Neural cell (in vitro differentiated cells): ENCODE measurements at regions not wholly inside any gene's neighbourhood (a gene's known extent, or its start where the extent isn't known, plus 50 kb on each side); places are given as distances from the start of the nearest gene placed in this dataset.

Experiments used
- H2AFZ ChIP-seq: fragments of 200-600, 300-800 bp; sonication (generic), shearing (Covaris generic); 2 replicates; pipeline ENCODE4 v1.6.0; 2014; ENCODE audit warnings: low read depth, mild to moderate bottlenecking, antibody characterized with exemption, low read length, moderate library complexity
- H3F3A ChIP-seq: fragments of 200-600 bp; shearing (Covaris generic); 2 replicates; pipeline ENCODE4 v1.6.1; 2016; ENCODE audit warnings: mild to moderate bottlenecking, moderate library complexity, mixed read lengths, antibody characterized with exemption, low read length; ENCODE audit not compliant: insufficient read depth, poor library complexity, severe bottlenecking
- H3K27ac ChIP-seq: fragments of 200-600, 300-800 bp; sonication (generic), shearing (Covaris generic); 2 replicates; pipeline ENCODE4 v1.5.1; 2014; ENCODE audit warnings: mild to moderate bottlenecking, low read length, moderate library complexity
- H3K27me3 ChIP-seq: fragments of 300-800, 200-600 bp; sonication (generic), shearing (Covaris generic); 2 replicates; pipeline ENCODE4 v1.6.0; 2014; ENCODE audit warnings: mild to moderate bottlenecking, low read depth, low read length, moderate library complexity; ENCODE audit not compliant: insufficient read depth
- H3K36me3 ChIP-seq: fragments of 300-800, 200-600 bp; sonication (generic), shearing (Covaris generic); 2 replicates; pipeline ENCODE4 v1.5.1; 2014; ENCODE audit warnings: mild to moderate bottlenecking, antibody characterized with exemption, low read length, moderate library complexity; ENCODE audit not compliant: insufficient read depth
- H3K4me2 ChIP-seq: fragments of 300-800, 200-600 bp; sonication (generic), shearing (Covaris generic); 2 replicates; pipeline ENCODE4 v1.6.0; 2014; ENCODE audit warnings: mild to moderate bottlenecking, low read length
- H3K4me3 ChIP-seq: fragments of 300-800, 200-600 bp; sonication (generic), shearing (Covaris generic); 2 replicates; pipeline ENCODE4 v1.5.1; 2014; ENCODE audit warnings: mild to moderate bottlenecking, low read length, moderate library complexity
- H3K79me2 ChIP-seq: fragments of 200-600 bp; shearing (Covaris generic); replicated peaks from 2 replicates; pipeline ENCODE4 v1.6.0; 2014; ENCODE audit warnings: mild to moderate bottlenecking, low read length, moderate library complexity; ENCODE audit not compliant: insufficient read depth
- H3K9ac ChIP-seq: fragments of 300-800, 200-600 bp; sonication (generic), shearing (Covaris generic); 2 replicates; pipeline ENCODE4 v1.6.1; 2016; ENCODE audit warnings: mild to moderate bottlenecking, low read length, mixed read lengths
- H3K9me2 ChIP-seq: fragments of 200-600 bp; shearing (Covaris generic); 2 replicates; pipeline ENCODE4 v1.6.1; 2016; ENCODE audit warnings: mild to moderate bottlenecking, low read length, mixed read lengths; ENCODE audit not compliant: insufficient read depth
- H3K9me3 ChIP-seq: fragments of 200-600, 300-800 bp; sonication (generic), shearing (Covaris generic); 2 replicates; pipeline ENCODE4 v1.6.1; 2016; ENCODE audit warnings: mild to moderate bottlenecking, mixed run types, low read length, moderate library complexity, mixed read lengths
- H4K20me1 ChIP-seq: fragments of 200-600 bp; shearing (Covaris generic); 2 replicates; pipeline ENCODE4 v1.6.1; 2016; ENCODE audit warnings: mild to moderate bottlenecking, mixed run types; ENCODE audit not compliant: insufficient read depth
- CTCF ChIP-seq: fragments of 450-650 bp; IDR thresholded peaks from 2 replicates; pipeline ENCODE4 v1.5.1; 2014; ENCODE audit warnings: antibody characterized with exemption, mild to moderate bottlenecking, moderate library complexity; ENCODE audit not compliant: poor library complexity, severe bottlenecking
- EP300 ChIP-seq: fragments of 450-650 bp; conservative IDR thresholded peaks from 2 replicates; pipeline ENCODE4 v1.6.1; 2014; ENCODE audit warnings: antibody characterized with exemption, mild to moderate bottlenecking, moderate library complexity; ENCODE audit not compliant: poor library complexity, severe bottlenecking
- EZH2 ChIP-seq: fragments of 200-600, 300-800 bp; shearing (Covaris generic), sonication (generic); IDR thresholded peaks from 2 replicates; pipeline ENCODE4 v1.6.1; 2014; ENCODE audit warnings: antibody characterized with exemption, low read length, borderline replicate concordance, mild to moderate bottlenecking; ENCODE audit not compliant: insufficient read depth, poor library complexity, severe bottlenecking
- MXI1 ChIP-seq: fragments of 450-650 bp; conservative IDR thresholded peaks from 2 replicates; pipeline ENCODE4 v1.6.1; 2014; ENCODE audit warnings: antibody characterized with exemption, mild to moderate bottlenecking; ENCODE audit not compliant: poor library complexity, severe bottlenecking
- POLR2AphosphoS5 ChIP-seq: IDR thresholded peaks from 2 replicates; pipeline ENCODE4 v1.6.1; 2012
- RAD21 ChIP-seq: fragments of 450-650 bp; conservative IDR thresholded peaks from 2 replicates; pipeline ENCODE4 v1.6.1; 2014; ENCODE audit warnings: antibody characterized with exemption, mild to moderate bottlenecking, moderate library complexity
- REST ChIP-seq: IDR thresholded peaks from 2 replicates; pipeline ENCODE4 v1.6.1; 2012; ENCODE audit warnings: borderline replicate concordance
- SMC3 ChIP-seq: fragments of 450-650 bp; conservative IDR thresholded peaks from 2 replicates; pipeline ENCODE4 v1.6.1; 2014; ENCODE audit warnings: antibody characterized with exemption, mild to moderate bottlenecking, moderate library complexity; ENCODE audit not compliant: poor library complexity
- TAF1 ChIP-seq: IDR thresholded peaks from 2 replicates; pipeline ENCODE4 v1.6.1; 2012; ENCODE audit warnings: low read depth

DNA sequence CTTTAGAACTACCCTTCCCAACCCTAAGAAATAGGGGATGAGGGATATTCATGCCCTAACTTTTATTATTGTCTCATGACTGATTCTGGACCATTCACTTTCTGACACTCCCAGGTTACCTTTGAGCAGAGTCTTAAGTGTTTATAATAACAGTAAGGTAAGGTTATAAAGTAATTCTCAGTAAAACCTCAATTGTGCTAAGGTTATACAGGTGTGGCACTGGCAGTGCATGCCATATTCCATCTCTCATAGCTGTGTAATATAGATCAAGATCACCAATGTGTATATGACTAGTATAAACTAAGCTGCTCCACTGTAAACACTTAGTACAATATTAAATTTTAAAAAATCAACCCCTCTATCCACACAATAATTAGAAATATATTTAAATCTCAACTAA lies 89.1 kb downstream of the KCNJ2 start:
- Histone ChIP-seq H3K4me3 (no peak overlapping the region), H3F3A (no peaks in the 10 kb centered on the region), H3K27ac (no peak overlapping the region), H4K20me1 (no peaks in the 10 kb centered on the region), H3K9me2 (no peaks in the 10 kb centered on the region), H3K9me3 (no peaks in the 10 kb centered on the region), H3K79me2 (no peaks in the 10 kb centered on the region), H3K36me3 (no peaks in the 10 kb centered on the region), H3K4me2 (no peak overlapping the region), H3K9ac (no peak overlapping the region), H3K27me3 (no peaks in the 10 kb centered on the region), H2AFZ (no peak overlapping the region)
- no peak for TF ChIP-seq RAD21
- no peak for TF ChIP-seq EZH2
- no peak for TF ChIP-seq CTCF
- no peak for TF ChIP-seq TAF1
- TF ChIP-seq POLR2AphosphoS5: no peak
- TF ChIP-seq REST: no peak
- no peak for TF ChIP-seq MXI1
- no peak for TF ChIP-seq EP300
- TF ChIP-seq SMC3: no peak

DNA sequence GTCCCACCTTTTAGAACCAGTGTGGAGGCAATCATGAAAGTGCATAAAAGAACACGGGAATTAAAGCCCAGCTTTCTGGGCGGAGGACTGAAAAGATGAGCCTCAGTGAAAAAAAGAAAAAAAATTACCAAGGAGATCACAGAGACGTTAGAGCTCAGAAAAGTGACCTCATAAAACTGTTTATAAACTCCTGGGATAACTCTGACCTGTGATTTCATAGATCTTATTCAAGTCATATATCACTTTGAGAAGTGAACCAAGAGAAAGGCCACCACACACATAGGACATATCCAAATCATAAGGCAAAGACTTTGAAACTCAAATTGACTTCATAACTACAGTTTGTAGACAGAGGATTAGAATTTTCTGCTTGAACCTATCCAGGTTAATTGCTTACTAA lies 90.1 kb downstream of the KCNJ2 start:
- no peaks in the 10 kb centered on the region for H3K27me3 ChIP-seq
- TF ChIP-seq TAF1 (no peak), SMC3 (no peak), REST (no peak), RAD21 (no peak), POLR2AphosphoS5 (no peak), CTCF (no peak), MXI1 (no peak), EZH2 (no peak), EP300 (no peak)
- H2AFZ ChIP-seq: no peak overlapping the region
- H3K9ac ChIP-seq: no peak overlapping the region
- no peak overlapping the region for H3K4me3 ChIP-seq
- H3K36me3 ChIP-seq: no peaks in the 10 kb centered on the region
- no peaks in the 10 kb centered on the region for H3F3A ChIP-seq
- H3K4me2 ChIP-seq: no peak overlapping the region
- no peak overlapping the region for H3K27ac ChIP-seq
- H4K20me1 ChIP-seq: no peaks in the 10 kb centered on the region
- H3K9me2 ChIP-seq: no peaks in the 10 kb centered on the region
- no peaks in the 10 kb centered on the region for H3K79me2 ChIP-seq
- no peaks in the 10 kb centered on the region for H3K9me3 ChIP-seq
